CD14-positive monocyte (primary cell): ENCODE measurements at regions not wholly inside any gene's neighbourhood (a gene's known extent, or its start where the extent isn't known, plus 50 kb on each side); places are given as distances from the start of the nearest gene placed in this dataset.

ENCODE experiments used
- DNase-seq, 3 donors: peaks; one replicate each; pipeline ENCODE4 v3.0.0-alpha.2; 2011 to 2022
- H2AFZ ChIP-seq: 2 replicates; pipeline ENCODE4 v1.6.0; 2012; ENCODE audit warnings: mild to moderate bottlenecking, low read depth, low read length, inconsistent platforms; ENCODE audit not compliant: insufficient read depth, poor library complexity, severe bottlenecking
- H3K27ac ChIP-seq, 2 donors: 1 replicate in 1 of 2; 2 replicates in 1 of 2; pipeline ENCODE4 v1.5.1; 2012 to 2013; ENCODE audit warnings: low read length in 2 of 2, control low read depth in 1 of 2, inconsistent platforms in 1 of 2, low read depth in 1 of 2, mild to moderate bottlenecking in 1 of 2
- H3K27me3 ChIP-seq, 2 donors: one replicate each; pipeline versions ENCODE4 v1.6.0 to v1.6.1; 2011 to 2013; ENCODE audit warnings: low read length in 2 of 2; ENCODE audit not compliant: control insufficient read depth in 2 of 2, insufficient read depth in 2 of 2
- H3K36me3 ChIP-seq, 2 donors: replicated peaks in 1 of 2; 1 replicate in 1 of 2; 2 replicates in 1 of 2; pipeline versions ENCODE4 v1.5.1 to v1.6.1; 2012 to 2013; ENCODE audit warnings: low read length in 2 of 2, control low read depth in 1 of 2, inconsistent platforms in 1 of 2, mild to moderate bottlenecking in 1 of 2; ENCODE audit not compliant: insufficient read depth in 2 of 2, control insufficient read depth in 1 of 2
- H3K4me1 ChIP-seq, 2 donors: 1 replicate in 1 of 2; 2 replicates in 1 of 2; pipeline versions ENCODE4 v1.5.1 to v1.6.1; 2012 to 2013; ENCODE audit warnings: low read length in 2 of 2, control low read depth in 1 of 2, inconsistent platforms in 1 of 2, mild to moderate bottlenecking in 1 of 2, moderate library complexity in 1 of 2; ENCODE audit not compliant: insufficient read depth in 2 of 2, control insufficient read depth in 1 of 2
- H3K4me2 ChIP-seq: replicated peaks from 2 replicates; pipeline ENCODE3; 2012; ENCODE audit warnings: low read length, moderate library complexity, mild to moderate bottlenecking; ENCODE audit not compliant: poor library complexity, severe bottlenecking; ENCODE audit errors: extremely low read depth
- H3K4me3 ChIP-seq, 3 experiments: fragments of 200-600 bp in 1 of 3; sonication (generic) in 1 of 3; replicated peaks in 1 of 3; 1 replicate in 2 of 3; 2 replicates in 1 of 3; pipeline ENCODE4 v1.5.1; 2011 to 2013; ENCODE audit warnings: low read length in 3 of 3, mild to moderate bottlenecking in 3 of 3, control low read depth in 2 of 3, low read depth in 2 of 3, inconsistent platforms in 1 of 3, moderate library complexity in 1 of 3
- H3K79me2 ChIP-seq: 2 replicates; pipeline ENCODE4 v1.6.0; 2012; ENCODE audit warnings: mild to moderate bottlenecking, control low read depth, inconsistent platforms, low read length, moderate library complexity; ENCODE audit not compliant: insufficient read depth
- H3K9ac ChIP-seq: 2 replicates; pipeline ENCODE4 v1.6.0; 2017; ENCODE audit warnings: low read length, mild to moderate bottlenecking; ENCODE audit not compliant: insufficient read depth, poor library complexity, severe bottlenecking
- H3K9me3 ChIP-seq, 2 donors: replicated peaks in 1 of 2; 1 replicate in 1 of 2; 2 replicates in 1 of 2; pipeline versions ENCODE4 v1.5.1 to v1.6.1; 2012 to 2013; ENCODE audit warnings: low read length in 2 of 2, control low read depth in 1 of 2; ENCODE audit not compliant: control insufficient read depth in 1 of 2, insufficient read depth in 1 of 2
- H4K20me1 ChIP-seq: 2 replicates; pipeline ENCODE4 v1.6.0; 2012; ENCODE audit warnings: mild to moderate bottlenecking, low read length, control low read depth, moderate library complexity; ENCODE audit not compliant: insufficient read depth
- H3K27ac Mint-ChIP-seq, 7 donors: one replicate each; pipeline ENCODE4 v1.8.0; 2020; ENCODE audit warnings: mild to moderate bottlenecking in 7 of 7, mixed read lengths in 7 of 7, moderate library complexity in 6 of 7, inconsistent platforms in 2 of 7
- H3K27me3 Mint-ChIP-seq, 3 donors: one replicate each; pipeline ENCODE4 v1.8.0; 2021 to 2022; ENCODE audit warnings: low read depth in 3 of 3, mild to moderate bottlenecking in 3 of 3, mixed read lengths in 3 of 3, moderate library complexity in 3 of 3, inconsistent platforms in 1 of 3
- H3K36me3 Mint-ChIP-seq, 2 donors: one replicate each; pipeline ENCODE4 v1.8.0; 2020; ENCODE audit warnings: mixed read lengths in 2 of 2, inconsistent platforms in 1 of 2, mild to moderate bottlenecking in 1 of 2
- H3K4me1 Mint-ChIP-seq: one replicate; pipeline ENCODE4 v1.8.0; 2020; ENCODE audit warnings: mild to moderate bottlenecking, mixed read lengths
- H3K4me3 Mint-ChIP-seq, 2 donors: one replicate each; pipeline ENCODE4 v1.8.0; 2020; ENCODE audit warnings: mild to moderate bottlenecking in 2 of 2, mixed read lengths in 2 of 2, moderate library complexity in 1 of 2
- H3K9me3 Mint-ChIP-seq, 7 donors: one replicate each; pipeline ENCODE4 v1.8.0; 2020 to 2022; ENCODE audit warnings: mixed read lengths in 7 of 7, mild to moderate bottlenecking in 6 of 7, moderate library complexity in 6 of 7, inconsistent platforms in 2 of 7
- CTCF ChIP-seq: fragments of 200-600 bp; IDR thresholded peaks from one replicate; pipeline ENCODE4 v1.8.0; 2022; ENCODE audit warnings: antibody characterized with exemption, mild to moderate bottlenecking
- WGBS: methylation state at CpG from one replicate; pipeline ENCODE4 v1.1.5; 2013; ENCODE audit warnings: missing lambda C conversion rate; ENCODE audit not compliant: insufficient coverage; 5-methylcytosine and 5-hydroxymethylcytosine counted together
- intact Hi-C, 2 donors: fragments of 100-400 bp; cut with micrococcal nuclease; formaldehyde crosslinking; loops; one replicate each; pipeline versions ENCODE4 v1.15.0 to v1.15.1; 2023

- H3K79me2 ChIP-seq: no peaks in the 10 kb centered on the region
- no peak for DNase-seq
- Mint-ChIP-seq H3K4me3 (no peak overlapping the region), H3K9me3 (peaks cover 1 to 13% (median 5%) of the 10 kb centered on the region in 7 donors), H3K27ac (no peak overlapping the region), H3K27me3 (no peaks in the 10 kb centered on the region), H3K4me1 (no peaks in the 10 kb centered on the region), H3K36me3 (no peaks in the 10 kb centered on the region)
- no peaks in the 10 kb centered on the region for H3K27me3 ChIP-seq
- H3K9me3 ChIP-seq: no peaks in the 10 kb centered on the region
- no peaks in the 10 kb centered on the region for H4K20me1 ChIP-seq
- no peaks in the 10 kb centered on the region for H3K4me1 ChIP-seq
- intact Hi-C loops: no loop called here
- no peak overlapping the region for H3K4me3 ChIP-seq
- H3K4me2 ChIP-seq: no peak overlapping the region
- H3K36me3 ChIP-seq: no peaks in the 10 kb centered on the region
- H2AFZ ChIP-seq: no peak overlapping the region
- no peak for TF ChIP-seq CTCF
- no peak overlapping the region for H3K9ac ChIP-seq
- no peak overlapping the region for H3K27ac ChIP-seq
These were observed 361.7 kb upstream of the SEMA3C start for GRCh38 chr7:81280531-81280930.

- Histone ChIP-seq H3K36me3 (no peaks in the 10 kb centered on the region), H3K4me3 (no peak overlapping the region), H3K27me3 (no peaks in the 10 kb centered on the region), H4K20me1 (no peaks in the 10 kb centered on the region), H3K79me2 (no peaks in the 10 kb centered on the region), H3K4me1 (no peaks in the 10 kb centered on the region), H3K9ac (no peak overlapping the region), H3K4me2 (no peak overlapping the region), H3K9me3 (no peaks in the 10 kb centered on the region), H2AFZ (no peak overlapping the region), H3K27ac (no peak overlapping the region)
- no peak for TF ChIP-seq CTCF
- Mint-ChIP-seq H3K27ac (no peak overlapping the region), H3K4me1 (no peaks in the 10 kb centered on the region), H3K9me3 (peaks cover 2 to 13% (median 5%) of the 10 kb centered on the region in 7 donors), H3K36me3 (no peaks in the 10 kb centered on the region), H3K27me3 (peaks cover 0 to 1% (median 0%) of the 10 kb centered on the region in 3 donors), H3K4me3 (no peak overlapping the region)
- DNase-seq: no peak
- intact Hi-C loops: no loop called here
- 100% methylated on average over 1 of the region's 2 CpGs for WGBS
These were observed 358.8 kb upstream of the SEMA3C start for GRCh38 chr7:81277691-81278090.
